GM18520 (cell line): ENCODE measurements at regions not wholly inside any gene's neighbourhood (a gene's known extent, or its start where the extent isn't known, plus 50 kb on each side); places are given as distances from the start of the nearest gene placed in this dataset.
A peak's percentile ranks its signal among the peaks of the same experiment; 100 is the strongest.
"Not testable (repeated sequence)": the region's sequence is repeated elsewhere in the genome, so short reads cannot be mapped to it uniquely, and the experiment has no call there.

Source experiments
- ATAC-seq: cut with Tn5 transposase; IDR thresholded peaks from one replicate; pipeline ENCODE4 v1.9.1; 2021; ENCODE audit not compliant: unreplicated experiment

- ATAC-seq = no peak
Measured at GRCh38 chr13:33340631-33341030, 55.1 kb upstream of the STARD13 start.

GRCh38 chr13:33341861-33342452 is 56.4 kb upstream of the STARD13 start:
- ATAC-seq = no peak

GRCh38 chr13:33345842-33346241 is 60.3 kb upstream of the STARD13 start:
- no peak for ATAC-seq

GRCh38 chr13:33347861-33348260 is 62.3 kb upstream of the STARD13 start:
- ATAC-seq = no peak

GRCh38 chr13:33348366-33348765 is 62.8 kb upstream of the STARD13 start:
- no peak for ATAC-seq

GRCh38 chr13:33349288-33349985 is 63.9 kb upstream of the STARD13 start:
- no peak for ATAC-seq

- no peak for ATAC-seq
Measured at GRCh38 chr13:33349986-33350826, 64.7 kb upstream of the STARD13 start.

GRCh38 chr13:33351319-33351718 is 65.8 kb upstream of the STARD13 start:
- ATAC-seq = no peak

GRCh38 chr13:33352041-33352440 is 66.5 kb upstream of the STARD13 start:
- ATAC-seq = no peak

GRCh38 chr13:33352526-33352925 is 67.0 kb upstream of the STARD13 start:
- ATAC-seq = no peak

- ATAC-seq = peak; percentile 55
Measured at GRCh38 chr13:33353210-33353609, 67.7 kb upstream of the STARD13 start.

GRCh38 chr13:33353646-33354045 is 68.1 kb upstream of the STARD13 start:
- no peak for ATAC-seq

GRCh38 chr13:33355201-33355895 is 69.8 kb upstream of the STARD13 start:
- no peak for ATAC-seq

GRCh38 chr13:33358076-33358475 is 72.5 kb upstream of the STARD13 start:
- not testable (repeated sequence) for ATAC-seq

GRCh38 chr13:33362986-33363727 is 77.6 kb upstream of the STARD13 start:
- no peak for ATAC-seq

- no peak for ATAC-seq
Measured at GRCh38 chr13:33364192-33364591, 78.6 kb upstream of the STARD13 start.

GRCh38 chr13:33366469-33367062 is 81.0 kb upstream of the STARD13 start:
- ATAC-seq = no peak

GRCh38 chr13:33367171-33367895 is 81.8 kb upstream of the STARD13 start:
- ATAC-seq = no peak

GRCh38 chr13:33367926-33368325 is 82.4 kb upstream of the STARD13 start:
- no peak for ATAC-seq

- ATAC-seq = no peak
Measured at GRCh38 chr13:33369073-33369472, 83.5 kb upstream of the STARD13 start.
